Body of pancreas (tissue), 4 donors: ENCODE measurements at regions not wholly inside any gene's neighbourhood (a gene's known extent, or its start where the extent isn't known, plus 50 kb on each side); places are given as distances from the start of the nearest gene placed in this dataset.

Experiments
- POLR2A ChIP-seq, 3 donors: fragments of 450-650 bp; IDR thresholded peaks; one replicate each; pipeline ENCODE4 v1.6.1; 2016; ENCODE audit warnings: antibody characterized with exemption in 3 of 3, mild to moderate bottlenecking in 2 of 3
- TF ChIP-seq, protein P1 (sequence below), 7 experiments: fragments of 450-650 bp in 4 of 7; fragments of 200-600 bp in 3 of 7; sonication (generic) in 3 of 7; IDR thresholded peaks; one replicate each; pipeline ENCODE4 v1.5.1; 2016 to 2019; ENCODE audit warnings: antibody characterized with exemption in 7 of 7

DNA sequence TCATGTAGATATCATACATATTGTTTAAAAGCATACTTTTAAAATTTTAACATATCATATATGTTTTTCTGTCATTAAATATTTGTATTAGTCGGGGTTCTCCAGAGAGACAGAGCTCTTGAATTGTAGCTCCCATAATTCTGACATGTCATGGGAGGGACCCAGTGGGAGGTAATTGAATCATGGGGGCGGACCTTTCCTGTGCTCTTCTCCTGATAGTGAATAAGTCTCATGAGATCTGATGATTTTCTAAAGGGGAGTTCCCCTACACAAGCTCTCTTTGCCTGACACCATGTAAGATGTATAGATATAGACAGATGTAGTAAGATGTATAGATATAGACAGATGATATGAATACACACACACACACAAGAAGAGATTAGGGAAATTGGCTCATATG, 161.2 kb upstream of the ABI3BP start:
- TF ChIP-seq, protein P1, sequence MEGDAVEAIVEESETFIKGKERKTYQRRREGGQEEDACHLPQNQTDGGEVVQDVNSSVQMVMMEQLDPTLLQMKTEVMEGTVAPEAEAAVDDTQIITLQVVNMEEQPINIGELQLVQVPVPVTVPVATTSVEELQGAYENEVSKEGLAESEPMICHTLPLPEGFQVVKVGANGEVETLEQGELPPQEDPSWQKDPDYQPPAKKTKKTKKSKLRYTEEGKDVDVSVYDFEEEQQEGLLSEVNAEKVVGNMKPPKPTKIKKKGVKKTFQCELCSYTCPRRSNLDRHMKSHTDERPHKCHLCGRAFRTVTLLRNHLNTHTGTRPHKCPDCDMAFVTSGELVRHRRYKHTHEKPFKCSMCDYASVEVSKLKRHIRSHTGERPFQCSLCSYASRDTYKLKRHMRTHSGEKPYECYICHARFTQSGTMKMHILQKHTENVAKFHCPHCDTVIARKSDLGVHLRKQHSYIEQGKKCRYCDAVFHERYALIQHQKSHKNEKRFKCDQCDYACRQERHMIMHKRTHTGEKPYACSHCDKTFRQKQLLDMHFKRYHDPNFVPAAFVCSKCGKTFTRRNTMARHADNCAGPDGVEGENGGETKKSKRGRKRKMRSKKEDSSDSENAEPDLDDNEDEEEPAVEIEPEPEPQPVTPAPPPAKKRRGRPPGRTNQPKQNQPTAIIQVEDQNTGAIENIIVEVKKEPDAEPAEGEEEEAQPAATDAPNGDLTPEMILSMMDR (IDR thresholded peaks at IDR 0.05), result no peak
- TF ChIP-seq POLR2A (IDR thresholded peaks at IDR 0.05), result no peak
